DND-41 (cell line): ENCODE measurements at regions not wholly inside any gene's neighbourhood (a gene's known extent, or its start where the extent isn't known, plus 50 kb on each side); places are given as distances from the start of the nearest gene placed in this dataset.

Source experiments
- EZH2 ChIP-seq: IDR thresholded peaks from 3 replicates; pipeline ENCODE4 v1.6.1; 2012; ENCODE audit warnings: borderline replicate concordance, low read depth, mild to moderate bottlenecking, moderate library complexity, low read length, inconsistent platforms; ENCODE audit not compliant: severe bottlenecking
- TF ChIP-seq, protein P1 (sequence below): IDR thresholded peaks from 2 replicates; pipeline ENCODE4 v1.5.1; 2012; ENCODE audit warnings: borderline replicate concordance, low read length, moderate library complexity, mild to moderate bottlenecking; ENCODE audit not compliant: poor library complexity, severe bottlenecking; ENCODE audit errors: extremely low read depth

DNA sequence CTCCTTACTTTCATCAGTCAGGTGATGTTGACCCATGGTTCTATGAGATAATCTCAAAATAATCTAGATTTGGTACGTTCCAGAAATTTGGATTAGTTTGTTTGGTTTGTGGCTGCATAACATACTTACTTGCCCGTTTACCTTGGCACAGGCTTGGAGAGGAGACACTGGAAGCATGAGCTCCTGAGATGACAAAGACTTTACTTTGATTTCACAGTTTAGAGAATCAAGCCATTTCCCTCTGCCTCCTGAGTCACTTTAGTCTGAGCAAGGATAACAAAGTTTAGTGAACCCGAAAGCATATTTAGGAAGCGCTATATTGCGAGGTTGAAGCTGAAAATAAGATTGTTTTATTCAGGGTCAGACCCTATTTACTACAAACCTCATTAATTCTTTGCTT lies 643.4 kb downstream of the QKI start:
- TF ChIP-seq, protein P1, sequence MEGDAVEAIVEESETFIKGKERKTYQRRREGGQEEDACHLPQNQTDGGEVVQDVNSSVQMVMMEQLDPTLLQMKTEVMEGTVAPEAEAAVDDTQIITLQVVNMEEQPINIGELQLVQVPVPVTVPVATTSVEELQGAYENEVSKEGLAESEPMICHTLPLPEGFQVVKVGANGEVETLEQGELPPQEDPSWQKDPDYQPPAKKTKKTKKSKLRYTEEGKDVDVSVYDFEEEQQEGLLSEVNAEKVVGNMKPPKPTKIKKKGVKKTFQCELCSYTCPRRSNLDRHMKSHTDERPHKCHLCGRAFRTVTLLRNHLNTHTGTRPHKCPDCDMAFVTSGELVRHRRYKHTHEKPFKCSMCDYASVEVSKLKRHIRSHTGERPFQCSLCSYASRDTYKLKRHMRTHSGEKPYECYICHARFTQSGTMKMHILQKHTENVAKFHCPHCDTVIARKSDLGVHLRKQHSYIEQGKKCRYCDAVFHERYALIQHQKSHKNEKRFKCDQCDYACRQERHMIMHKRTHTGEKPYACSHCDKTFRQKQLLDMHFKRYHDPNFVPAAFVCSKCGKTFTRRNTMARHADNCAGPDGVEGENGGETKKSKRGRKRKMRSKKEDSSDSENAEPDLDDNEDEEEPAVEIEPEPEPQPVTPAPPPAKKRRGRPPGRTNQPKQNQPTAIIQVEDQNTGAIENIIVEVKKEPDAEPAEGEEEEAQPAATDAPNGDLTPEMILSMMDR = no peak
- no peak for TF ChIP-seq EZH2
